HepG2 (cell line): ENCODE measurements at regions not wholly inside any gene's neighbourhood (a gene's known extent, or its start where the extent isn't known, plus 50 kb on each side); places are given as distances from the start of the nearest gene placed in this dataset.

Source experiments
- AHR ChIP-seq: IDR thresholded peaks from 2 replicates; pipeline ENCODE4 v1.6.1; 2018; ENCODE audit warnings: missing genetic modification reagents, missing compliant biosample characterization
- CREB1 ChIP-seq, 2 experiments: fragments of 450-650 bp in 1 of 2; IDR thresholded peaks; 2 replicates each; pipeline ENCODE4 v1.6.1; 2016 to 2017; ENCODE audit warnings: control low read depth in 1 of 2, mild to moderate bottlenecking in 1 of 2, missing compliant biosample characterization in 1 of 2, missing genetic modification characterization in 1 of 2
- HCFC1 ChIP-seq: fragments of 150-350 bp; IDR thresholded peaks from 2 replicates; pipeline ENCODE4 v1.6.1; 2014; ENCODE audit warnings: low read depth, low read length
- IKZF5 ChIP-seq: IDR thresholded peaks from 2 replicates; pipeline ENCODE4 v1.6.1; 2018; ENCODE audit warnings: missing genetic modification reagents, mild to moderate bottlenecking, missing compliant biosample characterization
- MZF1 ChIP-seq: sonication (generic); formaldehyde crosslinking; IDR thresholded peaks from 2 replicates; pipeline ENCODE4 v1.8.1; 2023; ENCODE audit warnings: mild to moderate bottlenecking, missing genetic modification reagents, borderline replicate concordance
- POLR2A ChIP-seq, 2 experiments: IDR thresholded peaks; 2 replicates each; pipeline ENCODE4 v1.6.1; 2011; ENCODE audit warnings: low read depth in 2 of 2, low read length in 2 of 2, mild to moderate bottlenecking in 1 of 2, moderate library complexity in 1 of 2; ENCODE audit not compliant: insufficient read depth in 1 of 2
- ZFP36 ChIP-seq: fragments of 150-350 bp; IDR thresholded peaks from 2 replicates; pipeline ENCODE4 v1.6.1; 2018; ENCODE audit warnings: borderline replicate concordance, low read length, low read depth; ENCODE audit not compliant: partially characterized antibody
- ZNF547 ChIP-seq: sonication (generic); formaldehyde crosslinking; IDR thresholded peaks from 2 replicates; pipeline ENCODE4 v1.5.1; 2020; ENCODE audit warnings: mild to moderate bottlenecking, missing genetic modification reagents
- ZNF709 ChIP-seq: sonication (generic); formaldehyde crosslinking; IDR thresholded peaks from 2 replicates; pipeline ENCODE4 v1.5.0; 2020; ENCODE audit warnings: mild to moderate bottlenecking, missing genetic modification reagents
- TF ChIP-seq, protein P1 (sequence below): sonication (generic); formaldehyde crosslinking; conservative IDR thresholded peaks from 2 replicates; pipeline ENCODE4 v1.5.0; 2020; ENCODE audit warnings: missing genetic modification reagents
- TF ChIP-seq, protein P2 (sequence below): sonication (generic); formaldehyde crosslinking; IDR thresholded peaks from 2 replicates; pipeline ENCODE4 v1.5.0; 2020; ENCODE audit warnings: mild to moderate bottlenecking, missing genetic modification reagents, moderate library complexity

- TF ChIP-seq CREB1 (IDR thresholded peaks at IDR 0.05) (no peak), CREB1 (CRISPR knock-in tag; IDR thresholded peaks at IDR 0.05) (no peak), ZFP36 (no peak), MZF1 (CRISPR knock-in tag) (no peak), ZNF709 (CRISPR knock-in tag) (no peak), AHR (no peak), HCFC1 (no peak), POLR2A (IDR thresholded peaks at IDR 0.05; ENCODE audit: insufficient read depth in 1 of 2, low read depth in 2 of 2, low read length in 2 of 2) (no peak), ZNF547 (CRISPR knock-in tag) (no peak), IKZF5 (CRISPR knock-in tag) (no peak)
- TF ChIP-seq, protein P1, sequence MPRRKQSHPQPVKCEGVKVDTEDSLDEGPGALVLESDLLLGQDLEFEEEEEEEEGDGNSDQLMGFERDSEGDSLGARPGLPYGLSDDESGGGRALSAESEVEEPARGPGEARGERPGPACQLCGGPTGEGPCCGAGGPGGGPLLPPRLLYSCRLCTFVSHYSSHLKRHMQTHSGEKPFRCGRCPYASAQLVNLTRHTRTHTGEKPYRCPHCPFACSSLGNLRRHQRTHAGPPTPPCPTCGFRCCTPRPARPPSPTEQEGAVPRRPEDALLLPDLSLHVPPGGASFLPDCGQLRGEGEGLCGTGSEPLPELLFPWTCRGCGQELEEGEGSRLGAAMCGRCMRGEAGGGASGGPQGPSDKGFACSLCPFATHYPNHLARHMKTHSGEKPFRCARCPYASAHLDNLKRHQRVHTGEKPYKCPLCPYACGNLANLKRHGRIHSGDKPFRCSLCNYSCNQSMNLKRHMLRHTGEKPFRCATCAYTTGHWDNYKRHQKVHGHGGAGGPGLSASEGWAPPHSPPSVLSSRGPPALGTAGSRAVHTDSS = no peak
- TF ChIP-seq, protein P2, sequence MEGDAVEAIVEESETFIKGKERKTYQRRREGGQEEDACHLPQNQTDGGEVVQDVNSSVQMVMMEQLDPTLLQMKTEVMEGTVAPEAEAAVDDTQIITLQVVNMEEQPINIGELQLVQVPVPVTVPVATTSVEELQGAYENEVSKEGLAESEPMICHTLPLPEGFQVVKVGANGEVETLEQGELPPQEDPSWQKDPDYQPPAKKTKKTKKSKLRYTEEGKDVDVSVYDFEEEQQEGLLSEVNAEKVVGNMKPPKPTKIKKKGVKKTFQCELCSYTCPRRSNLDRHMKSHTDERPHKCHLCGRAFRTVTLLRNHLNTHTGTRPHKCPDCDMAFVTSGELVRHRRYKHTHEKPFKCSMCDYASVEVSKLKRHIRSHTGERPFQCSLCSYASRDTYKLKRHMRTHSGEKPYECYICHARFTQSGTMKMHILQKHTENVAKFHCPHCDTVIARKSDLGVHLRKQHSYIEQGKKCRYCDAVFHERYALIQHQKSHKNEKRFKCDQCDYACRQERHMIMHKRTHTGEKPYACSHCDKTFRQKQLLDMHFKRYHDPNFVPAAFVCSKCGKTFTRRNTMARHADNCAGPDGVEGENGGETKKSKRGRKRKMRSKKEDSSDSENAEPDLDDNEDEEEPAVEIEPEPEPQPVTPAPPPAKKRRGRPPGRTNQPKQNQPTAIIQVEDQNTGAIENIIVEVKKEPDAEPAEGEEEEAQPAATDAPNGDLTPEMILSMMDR (CRISPR knock-in tag) = no peak
These were observed 1361.7 kb upstream of the B3GALT2 start for GRCh38 chr1:194548071-194548470.
